ENCODE measurements at regions not wholly inside any gene's neighbourhood (a gene's known extent, or its start where the extent isn't known, plus 50 kb on each side); places are given as distances from the start of the nearest gene placed in this dataset.
"Not testable (repeated sequence)": the region's sequence is repeated elsewhere in the genome, so short reads cannot be mapped to it uniquely, and the experiment has no call there.

GRCh38 chr16:86077243-86077940 is 178.4 kb downstream of the IRF8 start:
- DNase-seq (ENCODE audit: extremely low spot score) = no peak
- TF ChIP-seq CTCF (IDR thresholded peaks at IDR 0.05; ENCODE audit: control extremely low read depth, extremely low read depth, low read depth, missing control alignments) = no peak
- POLR2A ChIA-PET = no interaction called here
- CTCF ChIA-PET = interaction anchor here (1.3 kb wide), 1 partner anchor 440 kb away, joined by 7 read pairs; no protein-coding TSS in a partner anchor

GRCh38 chr16:86078121-86078600 is 179.2 kb downstream of the IRF8 start:
- ChIA-PET POLR2A (no interaction called here), CTCF (no interaction called here)
- no peak for TF ChIP-seq CTCF (IDR thresholded peaks at IDR 0.05; ENCODE audit: control extremely low read depth, extremely low read depth, low read depth, missing control alignments)
- no peak for DNase-seq (ENCODE audit: extremely low spot score)

- CTCF ChIA-PET; POLR2A ChIA-PET; DNase-seq (ENCODE audit: extremely low spot score): not testable (repeated sequence)
These were observed 179.7 kb downstream of the IRF8 start for GRCh38 chr16:86078711-86079110.

GRCh38 chr16:86079255-86079885 is 180.4 kb downstream of the IRF8 start:
- ChIA-PET POLR2A (no interaction called here), CTCF (no interaction called here)
- TF ChIP-seq CTCF (IDR thresholded peaks at IDR 0.05; ENCODE audit: control extremely low read depth, extremely low read depth, low read depth, missing control alignments) = no peak
- DNase-seq (ENCODE audit: extremely low spot score) = no peak

- no peak for DNase-seq (ENCODE audit: extremely low spot score)
- TF ChIP-seq CTCF (IDR thresholded peaks at IDR 0.05; ENCODE audit: control extremely low read depth, extremely low read depth, low read depth, missing control alignments) = no peak
- ChIA-PET POLR2A (no interaction called here), CTCF (no interaction called here)
These were observed 181.3 kb downstream of the IRF8 start for GRCh38 chr16:86080131-86080875.

- ChIA-PET CTCF (interaction anchor here (1.4 kb wide), 1 partner anchor 8 kb away, joined by 4 read pairs; no protein-coding TSS in a partner anchor), POLR2A (no interaction called here)
- TF ChIP-seq CTCF (IDR thresholded peaks at IDR 0.05; ENCODE audit: control extremely low read depth, extremely low read depth, low read depth, missing control alignments) = no peak
- DNase-seq (ENCODE audit: extremely low spot score) = no peak
These were observed 182.0 kb downstream of the IRF8 start for GRCh38 chr16:86080982-86081381.
